ENCODE measurements at regions not wholly inside any gene's neighbourhood (a gene's known extent, or its start where the extent isn't known, plus 50 kb on each side); places are given as distances from the start of the nearest gene placed in this dataset.
"Not testable (repeated sequence)": the region's sequence is repeated elsewhere in the genome, so short reads cannot be mapped to it uniquely, and the experiment has no call there.

- not testable (repeated sequence) for TF ChIP-seq CTCF (IDR thresholded peaks at IDR 0.05 in 4 of 5, conservative IDR thresholded peaks at IDR 0.05 in 1 of 5); POLR2A (IDR thresholded peaks at IDR 0.05)
These were observed 68.0 kb downstream of the RPUSD4 start for GRCh38 chr11:126143491-126143890.

All from gastrocnemius medialis (tissue), 4 donors.